LNCaP clone FGC (cell line): ENCODE measurements at regions not wholly inside any gene's neighbourhood (a gene's known extent, or its start where the extent isn't known, plus 50 kb on each side); places are given as distances from the start of the nearest gene placed in this dataset.
"Not testable (repeated sequence)": the region's sequence is repeated elsewhere in the genome, so short reads cannot be mapped to it uniquely, and the experiment has no call there.

Experiments
- DNase-seq: peaks from one replicate; pipeline ENCODE4 v3.0.0-alpha.2; 2011; ENCODE audit warnings: low read depth
- H3K4me3 ChIP-seq: 2 replicates; pipeline ENCODE4 v1.5.1; 2011; ENCODE audit warnings: mild to moderate bottlenecking, low read depth, low read length, control low read depth
- TF ChIP-seq, protein P1 (sequence below): IDR thresholded peaks from 2 replicates; pipeline ENCODE4 v1.5.1; 2012; ENCODE audit warnings: mild to moderate bottlenecking; ENCODE audit not compliant: control insufficient read depth, insufficient read depth; ENCODE audit errors: extremely low read depth

DNA sequence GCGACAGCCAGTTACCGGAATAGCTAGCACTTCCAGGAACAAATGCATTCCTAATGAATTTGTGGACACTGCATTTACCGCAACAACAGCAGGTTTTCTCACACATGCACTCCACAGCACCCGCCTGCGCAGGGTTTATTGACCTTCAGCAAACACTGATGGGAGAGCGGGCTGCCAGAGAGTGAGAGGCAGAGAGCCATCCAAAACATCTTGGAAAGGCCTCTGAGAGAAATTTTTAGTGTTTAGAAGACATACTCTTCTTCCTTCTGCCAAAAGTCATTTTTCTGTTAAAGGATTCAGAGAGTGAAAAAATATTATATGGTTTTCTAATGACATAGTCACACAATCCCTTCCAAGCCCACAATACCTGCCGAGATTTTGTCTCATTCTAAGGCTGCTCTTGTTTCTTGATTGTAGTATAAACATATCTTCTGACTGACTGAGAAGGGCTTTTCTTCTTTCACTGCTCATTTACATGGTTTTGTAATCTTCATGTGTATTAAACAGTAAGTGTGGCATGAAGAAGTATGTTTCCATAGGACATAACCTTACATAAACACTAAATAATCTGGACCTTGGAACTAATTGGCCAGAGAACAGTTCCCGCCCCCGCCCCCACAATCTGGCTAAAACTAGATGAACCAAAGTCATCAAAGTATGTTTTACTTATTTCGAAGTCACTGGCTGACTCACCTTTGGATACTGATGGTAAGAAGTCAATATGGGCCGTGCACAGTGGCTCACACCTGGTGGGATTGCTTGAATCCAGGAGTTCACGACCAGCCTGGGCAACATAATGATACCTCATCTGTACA lies 432.5 kb upstream of the MEF2C start:
- TF ChIP-seq, protein P1, sequence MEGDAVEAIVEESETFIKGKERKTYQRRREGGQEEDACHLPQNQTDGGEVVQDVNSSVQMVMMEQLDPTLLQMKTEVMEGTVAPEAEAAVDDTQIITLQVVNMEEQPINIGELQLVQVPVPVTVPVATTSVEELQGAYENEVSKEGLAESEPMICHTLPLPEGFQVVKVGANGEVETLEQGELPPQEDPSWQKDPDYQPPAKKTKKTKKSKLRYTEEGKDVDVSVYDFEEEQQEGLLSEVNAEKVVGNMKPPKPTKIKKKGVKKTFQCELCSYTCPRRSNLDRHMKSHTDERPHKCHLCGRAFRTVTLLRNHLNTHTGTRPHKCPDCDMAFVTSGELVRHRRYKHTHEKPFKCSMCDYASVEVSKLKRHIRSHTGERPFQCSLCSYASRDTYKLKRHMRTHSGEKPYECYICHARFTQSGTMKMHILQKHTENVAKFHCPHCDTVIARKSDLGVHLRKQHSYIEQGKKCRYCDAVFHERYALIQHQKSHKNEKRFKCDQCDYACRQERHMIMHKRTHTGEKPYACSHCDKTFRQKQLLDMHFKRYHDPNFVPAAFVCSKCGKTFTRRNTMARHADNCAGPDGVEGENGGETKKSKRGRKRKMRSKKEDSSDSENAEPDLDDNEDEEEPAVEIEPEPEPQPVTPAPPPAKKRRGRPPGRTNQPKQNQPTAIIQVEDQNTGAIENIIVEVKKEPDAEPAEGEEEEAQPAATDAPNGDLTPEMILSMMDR: no peak
- no peak overlapping the region for H3K4me3 ChIP-seq
- DNase-seq: peak; percentile 7

DNA sequence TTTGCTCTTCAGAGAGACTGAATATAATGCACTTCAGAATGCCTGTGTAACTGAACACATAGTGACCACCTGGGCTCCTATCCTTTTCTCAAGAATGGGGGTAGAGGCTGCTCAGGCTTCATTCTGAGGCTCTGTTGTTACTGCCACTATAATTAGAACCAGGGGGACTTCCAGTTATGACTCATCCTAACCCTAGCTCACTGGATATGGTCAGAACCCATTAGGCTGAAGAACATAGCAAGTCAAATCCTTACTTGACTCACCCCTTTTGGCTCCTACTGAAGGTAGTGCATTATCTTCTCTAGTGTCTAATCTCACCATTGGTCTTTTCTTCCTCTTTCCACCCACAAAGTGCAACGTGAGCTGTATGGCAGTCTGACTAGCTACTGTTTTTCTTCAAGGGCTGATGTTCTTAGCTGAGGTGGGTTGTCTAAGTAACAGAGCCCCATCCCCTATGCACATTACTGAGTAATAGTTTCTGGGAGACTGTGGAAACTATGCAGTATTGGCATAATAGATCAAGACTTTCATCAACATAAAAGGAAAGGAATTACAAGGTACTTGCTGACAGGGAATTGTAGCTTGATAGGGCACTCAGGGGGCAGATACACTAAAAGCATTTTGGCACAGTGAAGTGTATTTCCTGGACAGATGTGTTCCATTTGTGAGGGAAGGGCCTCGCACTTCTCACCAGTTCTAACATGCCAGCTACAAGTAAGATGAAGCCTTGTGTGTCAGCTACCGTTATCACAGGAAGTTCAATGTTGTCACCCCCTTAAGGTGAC lies 431.0 kb upstream of the MEF2C start:
- no peak for DNase-seq
- TF ChIP-seq, protein P1: no peak
- H3K4me3 ChIP-seq: no peak overlapping the region

DNA sequence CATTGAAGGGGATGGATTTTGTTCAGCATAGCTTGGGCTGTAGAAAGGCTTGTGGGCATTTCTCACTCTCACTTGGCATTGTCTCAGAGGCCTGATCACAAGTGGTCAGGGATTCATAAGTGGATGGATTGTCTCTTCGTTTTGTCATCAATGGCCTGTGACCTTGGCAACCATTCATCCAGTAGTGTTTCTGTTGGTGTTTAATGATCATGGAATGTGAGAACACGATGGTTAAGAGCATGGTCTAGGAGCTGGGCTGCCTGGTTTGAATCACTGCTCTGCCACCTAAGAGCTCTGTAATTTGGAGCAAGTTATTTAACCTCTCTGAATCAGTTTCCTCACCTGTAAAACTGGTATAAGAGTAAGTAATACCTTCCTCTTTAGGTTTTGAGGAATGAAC lies 430.1 kb upstream of the MEF2C start:
- TF ChIP-seq, protein P1: no peak
- no peak for DNase-seq
- H3K4me3 ChIP-seq: no peak overlapping the region

DNA sequence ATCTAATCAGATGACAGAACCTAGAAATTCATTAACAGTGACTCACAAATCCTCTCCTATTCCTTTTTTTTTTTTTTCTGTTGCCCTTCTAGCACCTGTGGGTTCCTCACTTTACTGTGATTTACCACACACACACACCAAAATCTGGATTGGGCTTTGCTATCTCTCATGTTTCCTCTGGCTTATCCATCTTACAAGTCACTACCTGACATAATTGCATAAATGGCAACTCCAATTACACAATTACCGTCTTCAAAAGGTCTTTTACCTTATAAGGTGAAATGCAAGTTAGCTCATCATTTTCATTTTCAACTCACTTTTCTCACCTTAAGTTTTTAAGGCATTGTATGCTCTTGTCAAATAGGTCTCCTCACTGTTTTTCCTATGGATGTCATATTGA lies 426.3 kb upstream of the MEF2C start:
- TF ChIP-seq, protein P1: no peak
- no peak for DNase-seq
- no peak overlapping the region for H3K4me3 ChIP-seq

DNA sequence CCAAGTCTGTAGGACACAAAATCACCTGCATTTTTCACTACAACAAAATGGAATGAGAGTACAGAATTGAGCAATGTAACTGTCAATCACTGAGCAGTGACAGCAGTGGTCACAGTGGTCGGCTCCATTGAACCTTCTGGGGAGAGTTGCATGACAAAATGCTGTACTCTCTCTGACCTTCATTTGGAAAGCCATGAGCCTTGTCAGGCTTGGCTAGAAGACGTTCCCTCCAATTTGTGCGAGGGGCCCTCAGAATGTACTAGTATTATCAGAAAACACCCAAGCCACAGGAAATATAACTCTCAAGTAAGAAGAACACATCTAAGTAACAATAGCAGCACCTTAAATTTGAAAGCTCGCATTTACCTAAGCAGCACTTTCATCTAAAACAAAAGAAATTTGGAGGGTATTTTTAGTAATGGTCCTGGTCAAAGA lies 425.6 kb upstream of the MEF2C start:
- no peak for DNase-seq
- H3K4me3 ChIP-seq: no peak overlapping the region
- TF ChIP-seq, protein P1: no peak

- no peak overlapping the region for H3K4me3 ChIP-seq
- DNase-seq: no peak
- TF ChIP-seq, protein P1: no peak
Observed at GRCh38 chr5:89307972-89308371, 425.0 kb upstream of the MEF2C start.

- H3K4me3 ChIP-seq, DNase-seq: not testable (repeated sequence)
Observed at GRCh38 chr5:89307141-89307540, 424.2 kb upstream of the MEF2C start.
